H9 (cell line): ENCODE measurements at regions not wholly inside any gene's neighbourhood (a gene's known extent, or its start where the extent isn't known, plus 50 kb on each side); places are given as distances from the start of the nearest gene placed in this dataset.

Source experiments
- DNase-seq: peaks from one replicate; pipeline ENCODE4 v3.0.0-alpha.2; 2017
- H2AFZ ChIP-seq: one replicate; pipeline ENCODE4 v1.6.1; 2013; ENCODE audit warnings: mild to moderate bottlenecking, low read length, control low read depth, moderate library complexity
- H2AK5ac ChIP-seq: 2 replicates; pipeline ENCODE4 v1.6.1; 2013; ENCODE audit warnings: low read length, control low read depth, mixed read lengths; ENCODE audit not compliant: insufficient read length
- H2BK120ac ChIP-seq: one replicate; pipeline ENCODE4 v1.6.1; 2013; ENCODE audit warnings: low read depth, mild to moderate bottlenecking, low read length, control low read depth, inconsistent platforms; ENCODE audit not compliant: poor library complexity, severe bottlenecking
- H2BK12ac ChIP-seq: 2 replicates; pipeline ENCODE4 v1.6.1; 2013; ENCODE audit warnings: low read length, control low read depth, mixed read lengths, low read depth; ENCODE audit not compliant: insufficient read length
- H2BK15ac ChIP-seq: 2 replicates; pipeline ENCODE4 v1.6.1; 2013; ENCODE audit warnings: low read depth, low read length, control low read depth
- H2BK20ac ChIP-seq: one replicate; pipeline ENCODE4 v1.6.1; 2013; ENCODE audit warnings: low read depth, mild to moderate bottlenecking, low read length, control low read depth, inconsistent platforms; ENCODE audit not compliant: poor library complexity, severe bottlenecking
- H2BK5ac ChIP-seq: 2 replicates; pipeline ENCODE4 v1.6.1; 2013; ENCODE audit warnings: low read length, control low read depth, mixed read lengths; ENCODE audit not compliant: insufficient read length
- H3K14ac ChIP-seq: 2 replicates; pipeline ENCODE4 v1.6.1; 2013; ENCODE audit warnings: low read length, control low read depth; ENCODE audit not compliant: insufficient read depth
- H3K18ac ChIP-seq: 2 replicates; pipeline ENCODE4 v1.6.1; 2013; ENCODE audit warnings: low read depth, mild to moderate bottlenecking, mixed read lengths, low read length, control low read depth; ENCODE audit not compliant: insufficient read length
- H3K23ac ChIP-seq: 2 replicates; pipeline ENCODE4 v1.6.1; 2013; ENCODE audit warnings: low read length, control low read depth, mixed read lengths, low read depth; ENCODE audit not compliant: insufficient read length
- H3K23me2 ChIP-seq: 2 replicates; pipeline ENCODE4 v1.6.1; 2013; ENCODE audit warnings: low read depth, mild to moderate bottlenecking, mixed read lengths, low read length, control low read depth; ENCODE audit not compliant: insufficient read length, poor library complexity, severe bottlenecking
- H3K27ac ChIP-seq: 2 replicates; pipeline ENCODE4 v1.5.1; 2013; ENCODE audit warnings: low read length, control low read depth, mixed read lengths, low read depth; ENCODE audit not compliant: insufficient read length
- H3K27me3 ChIP-seq: 2 replicates; pipeline ENCODE4 v1.6.1; 2013; ENCODE audit warnings: low read length, control low read depth, inconsistent platforms; ENCODE audit not compliant: insufficient read depth
- H3K4ac ChIP-seq: 2 replicates; pipeline ENCODE4 v1.6.1; 2013; ENCODE audit warnings: low read depth, mild to moderate bottlenecking, control low read depth, inconsistent platforms, low read length, moderate library complexity
- H3K4me1 ChIP-seq: 2 replicates; pipeline ENCODE4 v1.6.1; 2013; ENCODE audit warnings: low read length, control low read depth, inconsistent platforms; ENCODE audit not compliant: insufficient read depth
- H3K4me2 ChIP-seq: 2 replicates; pipeline ENCODE4 v1.6.1; 2013; ENCODE audit warnings: low read length, control low read depth, mixed read lengths; ENCODE audit not compliant: insufficient read length, insufficient read depth
- H3K56ac ChIP-seq: 2 replicates; pipeline ENCODE4 v1.6.1; 2013; ENCODE audit warnings: low read depth, mild to moderate bottlenecking, mixed read lengths, low read length, control low read depth; ENCODE audit not compliant: insufficient read length
- H3K79me1 ChIP-seq: 2 replicates; pipeline ENCODE4 v1.6.1; 2013; ENCODE audit warnings: low read depth, mild to moderate bottlenecking, moderate library complexity, low read length, control low read depth, inconsistent platforms; ENCODE audit not compliant: insufficient read depth, poor library complexity, severe bottlenecking
- H3K79me2 ChIP-seq: 2 replicates; pipeline ENCODE4 v1.6.1; 2013; ENCODE audit warnings: low read length, control low read depth, inconsistent platforms; ENCODE audit not compliant: insufficient read depth
- H3K9ac ChIP-seq: 2 replicates; pipeline ENCODE4 v1.6.1; 2013; ENCODE audit warnings: low read length, control low read depth, mixed read lengths; ENCODE audit not compliant: insufficient read length; ENCODE audit errors: extremely low read depth
- H3K9me3 ChIP-seq: one replicate; pipeline ENCODE4 v1.6.1; 2013; ENCODE audit warnings: low read depth, low read length, inconsistent platforms; ENCODE audit not compliant: control insufficient read depth
- H3T11ph ChIP-seq: one replicate; pipeline ENCODE4 v1.6.1; 2013; ENCODE audit warnings: mild to moderate bottlenecking, low read length, control low read depth, inconsistent platforms
- H4K20me1 ChIP-seq: one replicate; pipeline ENCODE4 v1.6.1; 2013; ENCODE audit not compliant: control insufficient read depth, insufficient read length, insufficient read depth
- H4K5ac ChIP-seq: 2 replicates; pipeline ENCODE4 v1.6.1; 2013; ENCODE audit warnings: low read depth, mild to moderate bottlenecking, mixed read lengths, low read length, control low read depth; ENCODE audit not compliant: insufficient read length
- H4K8ac ChIP-seq: replicated peaks from 2 replicates; pipeline ENCODE4 v1.6.1; 2013; ENCODE audit warnings: low read length, control low read depth, mixed read lengths, low read depth; ENCODE audit not compliant: insufficient read length
- H4K91ac ChIP-seq: 2 replicates; pipeline ENCODE4 v1.6.1; 2013; ENCODE audit warnings: low read depth, mild to moderate bottlenecking, moderate library complexity, mixed read lengths, low read length, control low read depth; ENCODE audit not compliant: insufficient read length
- H3K27ac Mint-ChIP-seq, 3 experiments: 2 replicates in 2 of 3; 3 replicates in 1 of 3; pipeline ENCODE4 v1.8.0; 2020 to 2021; ENCODE audit warnings: mixed read lengths in 3 of 3, mild to moderate bottlenecking in 1 of 3, moderate library complexity in 1 of 3
- H3K27me3 Mint-ChIP-seq: 2 replicates; pipeline ENCODE4 v1.8.0; 2021; ENCODE audit warnings: low read depth, mild to moderate bottlenecking, moderate library complexity, mixed read lengths
- H3K36me3 Mint-ChIP-seq, 3 experiments: 2 replicates in 2 of 3; 3 replicates in 1 of 3; pipeline ENCODE4 v1.8.0; 2020 to 2021; ENCODE audit warnings: low read depth in 3 of 3, mixed read lengths in 3 of 3; ENCODE audit not compliant: insufficient read depth in 1 of 3
- H3K4me1 Mint-ChIP-seq, 2 experiments: 2 replicates each; pipeline ENCODE4 v1.8.0; 2020; ENCODE audit warnings: mixed read lengths in 2 of 2
- H3K4me3 Mint-ChIP-seq, 2 experiments: 2 replicates in 1 of 2; 3 replicates in 1 of 2; pipeline ENCODE4 v1.8.0; 2020 to 2021; ENCODE audit warnings: mild to moderate bottlenecking in 2 of 2, mixed read lengths in 2 of 2, moderate library complexity in 1 of 2
- H3K9me3 Mint-ChIP-seq, 2 experiments: 2 replicates in 1 of 2; 3 replicates in 1 of 2; pipeline ENCODE4 v1.8.0; 2020; ENCODE audit warnings: mild to moderate bottlenecking in 2 of 2, mixed read lengths in 2 of 2, moderate library complexity in 1 of 2
- CTCF ChIP-seq: fragments of 200-600 bp; sonication (generic); conservative IDR thresholded peaks from 3 replicates; pipeline ENCODE4 v1.8.0; 2021; ENCODE audit warnings: antibody characterized with exemption, mild to moderate bottlenecking
- WGBS: extraction: QIAGEN DNeasy Blood & Tissue Kit; methylation state at CpG from one replicate; pipeline ENCODE4 v1.1.7; 2013; ENCODE audit warnings: missing lambda C conversion rate, low lambda C conversion rate, mixed read lengths; ENCODE audit not compliant: insufficient read length; ENCODE audit errors: extremely low coverage; 5-methylcytosine and 5-hydroxymethylcytosine counted together

DNA sequence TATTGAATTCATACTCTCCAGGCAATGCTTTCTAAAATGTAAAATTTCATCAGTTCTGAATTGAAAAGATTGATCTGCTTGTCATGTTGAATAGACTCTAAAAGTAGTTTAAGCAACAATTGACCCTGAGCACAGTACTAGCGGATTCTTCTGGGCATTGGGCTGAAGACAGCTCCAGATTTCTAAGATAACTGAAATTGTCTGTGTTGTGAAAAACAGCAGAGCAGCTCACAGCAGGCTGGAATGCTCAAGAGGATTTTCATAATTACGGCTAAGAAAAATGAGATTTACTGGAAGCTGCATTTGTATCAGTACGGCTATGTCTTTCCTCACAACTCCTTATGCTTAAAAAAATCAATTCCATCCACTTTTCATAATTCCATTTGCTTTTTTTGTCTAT is 373.7 kb downstream of the HACE1 start:
- Histone ChIP-seq H3K9me3 (no peaks in the 10 kb centered on the region), H4K8ac (no peak overlapping the region), H2AFZ (no peak overlapping the region), H3K4ac (no peak overlapping the region), H3K9ac (no peak overlapping the region), H2BK120ac (no peak overlapping the region), H3K18ac (no peak overlapping the region), H4K91ac (no peak overlapping the region), H3K4me1 (no peaks in the 10 kb centered on the region), H2BK20ac (no peak overlapping the region), H3T11ph (no peak overlapping the region), H3K56ac (no peak overlapping the region), H3K27ac (no peak overlapping the region), H4K5ac (no peak overlapping the region), H3K27me3 (no peaks in the 10 kb centered on the region), H3K79me1 (no peaks in the 10 kb centered on the region), H2BK5ac (no peak overlapping the region), H3K23me2 (no peaks in the 10 kb centered on the region), H3K14ac (no peak overlapping the region), H3K23ac (no peak overlapping the region), H3K4me2 (no peak overlapping the region), H2BK15ac (no peak overlapping the region), H2AK5ac (no peak overlapping the region), H4K20me1 (no peaks in the 10 kb centered on the region), H2BK12ac (no peak overlapping the region), H3K79me2 (no peaks in the 10 kb centered on the region)
- Mint-ChIP-seq H3K36me3 (peaks cover 0 to 2% (median 0%) of the 10 kb centered on the region in 3 experiments; a peak in 3 of 7 replicates), H3K4me1 (no peaks in the 10 kb centered on the region), H3K4me3 (no peak overlapping the region), H3K9me3 (no peaks in the 10 kb centered on the region), H3K27me3 (no peaks in the 10 kb centered on the region; the same call in 1 of the 2 replicates), H3K27ac (no peak overlapping the region)
- no peak for TF ChIP-seq CTCF
- no CpG with 5 or more reads among the region's 3 CpGs for WGBS
- DNase-seq, result no peak
